NCI-H510A (cell line): ENCODE measurements at regions not wholly inside any gene's neighbourhood (a gene's known extent, or its start where the extent isn't known, plus 50 kb on each side); places are given as distances from the start of the nearest gene placed in this dataset.

Experiments
- DNase-seq: peaks from one replicate; lab custom pipeline; 2025; lab: John Stamatoyannopoulos, UW

GRCh38 chr12:31781894-31782540 lies 53.2 kb upstream of the AMN1 start:
- no peak for DNase-seq

- DNase-seq, result no peak
Observed at GRCh38 chr12:31780096-31780495, 51.3 kb upstream of the AMN1 start.

GRCh38 chr12:31778687-31779086 lies 49.9 kb upstream of the AMN1 start:
- DNase-seq, result no peak
